ENCODE measurements at regions not wholly inside any gene's neighbourhood (a gene's known extent, or its start where the extent isn't known, plus 50 kb on each side); places are given as distances from the start of the nearest gene placed in this dataset.

DNA sequence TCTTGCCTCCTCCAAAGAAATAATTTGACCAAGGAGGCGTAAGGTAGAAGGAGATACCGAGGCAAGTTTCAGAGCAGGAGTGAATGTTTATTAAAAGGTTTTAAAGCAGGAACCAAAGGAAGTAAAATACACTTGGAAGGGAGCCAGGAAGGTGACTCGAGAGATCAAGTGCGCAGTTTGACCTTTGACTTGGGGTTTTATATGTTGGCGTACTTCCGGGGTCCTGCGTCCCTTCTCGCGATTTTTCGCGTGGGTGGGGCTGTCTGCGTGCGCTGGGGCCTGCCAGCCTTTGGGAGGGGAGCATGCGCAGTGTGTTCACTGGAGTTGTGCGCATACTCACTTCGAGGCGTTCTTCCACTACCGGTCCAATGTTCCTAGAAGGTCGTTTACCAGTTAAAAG lies 166.0 kb upstream of the IRX2 start:
- H3K27ac ChIP-seq (ENCODE audit: low read length), result no peak overlapping the region
- no TSS peak for BruUV-seq (replicated peaks)
- no peaks in the 10 kb centered on the region for H3K36me3 ChIP-seq (ENCODE audit: control insufficient read depth, insufficient read depth, low read length)
- no peak for ATAC-seq
- TF ChIP-seq POLR2AphosphoS5 (IDR thresholded peaks at IDR 0.05; ENCODE audit: low read depth, low read length), result no peak
- no peak for TF ChIP-seq SIN3A (IDR thresholded peaks at IDR 0.05; ENCODE audit: borderline replicate concordance, insufficient read depth, low read depth, low read length)
- TF ChIP-seq, protein P1, sequence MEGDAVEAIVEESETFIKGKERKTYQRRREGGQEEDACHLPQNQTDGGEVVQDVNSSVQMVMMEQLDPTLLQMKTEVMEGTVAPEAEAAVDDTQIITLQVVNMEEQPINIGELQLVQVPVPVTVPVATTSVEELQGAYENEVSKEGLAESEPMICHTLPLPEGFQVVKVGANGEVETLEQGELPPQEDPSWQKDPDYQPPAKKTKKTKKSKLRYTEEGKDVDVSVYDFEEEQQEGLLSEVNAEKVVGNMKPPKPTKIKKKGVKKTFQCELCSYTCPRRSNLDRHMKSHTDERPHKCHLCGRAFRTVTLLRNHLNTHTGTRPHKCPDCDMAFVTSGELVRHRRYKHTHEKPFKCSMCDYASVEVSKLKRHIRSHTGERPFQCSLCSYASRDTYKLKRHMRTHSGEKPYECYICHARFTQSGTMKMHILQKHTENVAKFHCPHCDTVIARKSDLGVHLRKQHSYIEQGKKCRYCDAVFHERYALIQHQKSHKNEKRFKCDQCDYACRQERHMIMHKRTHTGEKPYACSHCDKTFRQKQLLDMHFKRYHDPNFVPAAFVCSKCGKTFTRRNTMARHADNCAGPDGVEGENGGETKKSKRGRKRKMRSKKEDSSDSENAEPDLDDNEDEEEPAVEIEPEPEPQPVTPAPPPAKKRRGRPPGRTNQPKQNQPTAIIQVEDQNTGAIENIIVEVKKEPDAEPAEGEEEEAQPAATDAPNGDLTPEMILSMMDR (IDR thresholded peaks at IDR 0.05), result no peak
- no peak for TF ChIP-seq TCF7L2 (IDR thresholded peaks at IDR 0.05; ENCODE audit: low read depth, low read length)
- TF ChIP-seq, protein P2, sequence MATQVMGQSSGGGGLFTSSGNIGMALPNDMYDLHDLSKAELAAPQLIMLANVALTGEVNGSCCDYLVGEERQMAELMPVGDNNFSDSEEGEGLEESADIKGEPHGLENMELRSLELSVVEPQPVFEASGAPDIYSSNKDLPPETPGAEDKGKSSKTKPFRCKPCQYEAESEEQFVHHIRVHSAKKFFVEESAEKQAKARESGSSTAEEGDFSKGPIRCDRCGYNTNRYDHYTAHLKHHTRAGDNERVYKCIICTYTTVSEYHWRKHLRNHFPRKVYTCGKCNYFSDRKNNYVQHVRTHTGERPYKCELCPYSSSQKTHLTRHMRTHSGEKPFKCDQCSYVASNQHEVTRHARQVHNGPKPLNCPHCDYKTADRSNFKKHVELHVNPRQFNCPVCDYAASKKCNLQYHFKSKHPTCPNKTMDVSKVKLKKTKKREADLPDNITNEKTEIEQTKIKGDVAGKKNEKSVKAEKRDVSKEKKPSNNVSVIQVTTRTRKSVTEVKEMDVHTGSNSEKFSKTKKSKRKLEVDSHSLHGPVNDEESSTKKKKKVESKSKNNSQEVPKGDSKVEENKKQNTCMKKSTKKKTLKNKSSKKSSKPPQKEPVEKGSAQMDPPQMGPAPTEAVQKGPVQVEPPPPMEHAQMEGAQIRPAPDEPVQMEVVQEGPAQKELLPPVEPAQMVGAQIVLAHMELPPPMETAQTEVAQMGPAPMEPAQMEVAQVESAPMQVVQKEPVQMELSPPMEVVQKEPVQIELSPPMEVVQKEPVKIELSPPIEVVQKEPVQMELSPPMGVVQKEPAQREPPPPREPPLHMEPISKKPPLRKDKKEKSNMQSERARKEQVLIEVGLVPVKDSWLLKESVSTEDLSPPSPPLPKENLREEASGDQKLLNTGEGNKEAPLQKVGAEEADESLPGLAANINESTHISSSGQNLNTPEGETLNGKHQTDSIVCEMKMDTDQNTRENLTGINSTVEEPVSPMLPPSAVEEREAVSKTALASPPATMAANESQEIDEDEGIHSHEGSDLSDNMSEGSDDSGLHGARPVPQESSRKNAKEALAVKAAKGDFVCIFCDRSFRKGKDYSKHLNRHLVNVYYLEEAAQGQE (IDR thresholded peaks at IDR 0.05; ENCODE audit: insufficient read depth in 1 of 2, low read depth in 2 of 2, low read length in 1 of 2), result no peak
- H3K4me1 ChIP-seq (ENCODE audit: control insufficient read depth, insufficient read depth, low read length), result no peaks in the 10 kb centered on the region
- intact Hi-C loops (cut with micrococcal nuclease; ENCODE audit: unreplicated experiment) (no loop called here), in situ Hi-C loops (cut with HindIII; ENCODE audit: low pct_unique_long_range_greater_than_20kb, low sequenced_read_pairs) (no loop called here)
- POLR2A ChIA-PET, result no interaction called here
- CTCF ChIA-PET, result no interaction called here
- no peak overlapping the region for H3K4me3 ChIP-seq (ENCODE audit: low read depth in 2 of 2, low read length in 2 of 2)
- DNase-seq (ENCODE audit: low read depth, low spot score), result no peak
- H3K27me3 ChIP-seq (ENCODE audit: control insufficient read depth, insufficient read depth, low read length), result no peaks in the 10 kb centered on the region
- H3K9me3 ChIP-seq (ENCODE audit: control insufficient read depth, insufficient read depth, low read depth, low read length), result no peaks in the 10 kb centered on the region

DNA sequence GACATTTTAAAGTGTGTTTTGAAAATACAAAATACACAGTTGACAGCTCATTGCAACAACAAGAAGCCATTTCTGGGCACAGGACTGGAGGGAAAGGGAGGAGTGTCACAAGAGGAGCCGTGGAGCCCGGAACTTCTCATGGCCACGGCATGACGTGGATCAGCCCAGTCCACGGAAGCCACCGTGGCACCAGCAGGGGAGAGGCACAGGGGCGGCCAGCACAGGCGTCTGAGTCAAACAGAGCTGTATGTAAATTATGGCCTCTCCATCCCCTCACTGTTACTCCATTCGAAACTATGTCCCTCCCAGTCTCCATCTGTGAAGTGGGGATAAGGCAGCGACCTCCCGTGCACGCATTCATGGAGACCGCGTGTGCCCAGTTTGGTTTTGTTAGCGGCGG lies 165.6 kb upstream of the IRX2 start:
- no TSS peak for BruUV-seq (replicated peaks)
- DNase-seq (ENCODE audit: low read depth, low spot score), result no peak
- in situ Hi-C loops (cut with HindIII; ENCODE audit: low pct_unique_long_range_greater_than_20kb, low sequenced_read_pairs), result no loop called here
- Histone ChIP-seq H3K9me3 (ENCODE audit: control insufficient read depth, insufficient read depth, low read depth, low read length) (no peaks in the 10 kb centered on the region), H3K27me3 (ENCODE audit: control insufficient read depth, insufficient read depth, low read length) (no peaks in the 10 kb centered on the region), H3K27ac (ENCODE audit: low read length) (no peak overlapping the region), H3K36me3 (ENCODE audit: control insufficient read depth, insufficient read depth, low read length) (no peaks in the 10 kb centered on the region), H3K4me1 (ENCODE audit: control insufficient read depth, insufficient read depth, low read length) (no peaks in the 10 kb centered on the region), H3K4me3 (ENCODE audit: low read depth in 2 of 2, low read length in 2 of 2) (no peak overlapping the region)
- ATAC-seq, result no peak
- CTCF ChIA-PET, result no interaction called here
- POLR2A ChIA-PET, result no interaction called here
- intact Hi-C loops (cut with micrococcal nuclease; ENCODE audit: unreplicated experiment), result no loop called here
- TF ChIP-seq, protein P2 (IDR thresholded peaks at IDR 0.05; ENCODE audit: insufficient read depth in 1 of 2, low read depth in 2 of 2, low read length in 1 of 2), result no peak
- TF ChIP-seq POLR2AphosphoS5 (IDR thresholded peaks at IDR 0.05; ENCODE audit: low read depth, low read length) (no peak), TCF7L2 (IDR thresholded peaks at IDR 0.05; ENCODE audit: low read depth, low read length) (no peak), SIN3A (IDR thresholded peaks at IDR 0.05; ENCODE audit: borderline replicate concordance, insufficient read depth, low read depth, low read length) (no peak)
- TF ChIP-seq, protein P1 (IDR thresholded peaks at IDR 0.05), result no peak

Data from Panc1 (cell line).